NCI-H526 treated with DMSO at 0.1 percent for 48 hours (cell line): ENCODE measurements at regions not wholly inside any gene's neighbourhood (a gene's known extent, or its start where the extent isn't known, plus 50 kb on each side); places are given as distances from the start of the nearest gene placed in this dataset.

ENCODE experiments used
- DNase-seq: peaks from one replicate; lab custom pipeline; 2025; lab: John Stamatoyannopoulos, UW

DNA sequence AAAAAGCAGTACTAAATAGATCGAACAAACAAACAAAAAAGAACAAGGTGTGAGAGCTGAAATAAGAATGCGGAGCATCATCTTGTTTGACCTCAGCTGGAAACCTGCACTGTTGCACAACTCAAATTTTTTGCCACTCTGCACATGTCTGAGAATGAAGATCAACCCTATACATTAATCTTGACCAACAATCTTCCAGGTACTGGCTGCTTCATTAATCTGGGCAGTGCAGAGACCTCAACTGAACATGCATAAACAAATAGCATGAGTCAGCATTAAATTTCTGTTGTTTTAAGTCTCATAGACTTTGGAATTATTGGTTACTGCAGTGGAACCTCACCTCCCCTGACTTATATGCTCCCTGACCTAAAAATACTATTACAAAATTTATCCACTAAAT is 114.6 kb upstream of the FTMT start:
- no peak for DNase-seq

DNA sequence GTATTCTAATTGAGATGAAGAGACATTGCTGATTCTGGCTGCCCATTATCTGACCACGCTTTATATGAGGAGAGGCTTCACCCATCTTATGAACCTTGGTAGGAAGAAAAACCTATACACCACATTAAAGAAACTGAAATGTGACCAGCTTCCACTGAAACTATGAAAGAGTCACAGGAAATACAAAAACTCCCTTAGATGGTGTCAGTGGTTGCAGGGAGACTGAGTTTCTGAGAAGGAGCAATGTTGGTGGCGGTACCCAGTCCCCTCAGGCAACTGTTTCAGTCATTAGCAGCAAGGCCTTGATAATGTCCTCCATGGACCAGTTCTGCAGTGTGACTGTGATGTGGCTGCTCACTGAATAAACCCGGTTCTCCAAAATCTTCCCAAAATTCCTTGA is 110.5 kb upstream of the FTMT start:
- DNase-seq: no peak

GRCh38 chr5:121744577-121744976 is 107.1 kb upstream of the FTMT start:
- no peak for DNase-seq

- DNase-seq: no peak
Measured at GRCh38 chr5:121745407-121745806, 106.3 kb upstream of the FTMT start.

DNA sequence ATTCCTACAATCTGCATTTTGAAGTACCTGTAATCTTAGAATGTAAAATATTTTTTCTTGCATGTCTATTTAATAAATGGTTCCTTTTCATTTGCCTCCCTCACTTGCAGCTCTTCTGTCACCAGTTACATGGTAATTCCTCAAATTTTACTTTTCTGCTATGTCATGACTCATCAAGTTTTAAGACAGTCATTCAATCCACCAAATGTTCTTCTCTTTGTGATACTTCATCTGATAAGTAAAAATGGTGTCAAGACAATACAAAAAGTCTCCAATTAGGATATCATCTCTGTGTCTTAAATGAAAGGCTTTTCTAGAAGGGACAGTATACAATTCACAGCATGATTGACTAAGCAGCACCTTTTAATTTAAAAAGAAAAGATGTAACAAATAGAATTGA is 104.9 kb upstream of the FTMT start:
- DNase-seq: no peak

DNA sequence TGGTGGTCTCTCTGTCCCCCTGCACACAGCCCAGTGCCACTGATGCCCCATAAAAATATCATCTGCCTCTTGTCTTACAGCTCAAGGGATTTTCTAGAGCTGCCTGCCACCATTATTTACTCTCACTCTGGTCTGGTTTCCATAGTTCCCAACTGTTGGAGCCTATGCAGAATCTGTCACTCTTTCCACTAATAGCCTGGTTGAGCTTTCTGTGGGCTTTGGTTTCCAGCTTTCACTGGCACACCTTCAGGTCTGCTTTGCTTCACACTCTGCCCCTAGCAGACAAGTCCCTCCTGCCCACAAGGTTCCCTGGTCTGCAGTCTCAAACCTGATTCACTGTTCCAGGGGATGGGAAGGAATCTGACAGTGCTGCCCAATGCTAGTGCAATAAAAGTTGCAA is 103.0 kb upstream of the FTMT start:
- DNase-seq: no peak

- DNase-seq: no peak
Measured at GRCh38 chr5:121752149-121752548, 99.5 kb upstream of the FTMT start.

DNA sequence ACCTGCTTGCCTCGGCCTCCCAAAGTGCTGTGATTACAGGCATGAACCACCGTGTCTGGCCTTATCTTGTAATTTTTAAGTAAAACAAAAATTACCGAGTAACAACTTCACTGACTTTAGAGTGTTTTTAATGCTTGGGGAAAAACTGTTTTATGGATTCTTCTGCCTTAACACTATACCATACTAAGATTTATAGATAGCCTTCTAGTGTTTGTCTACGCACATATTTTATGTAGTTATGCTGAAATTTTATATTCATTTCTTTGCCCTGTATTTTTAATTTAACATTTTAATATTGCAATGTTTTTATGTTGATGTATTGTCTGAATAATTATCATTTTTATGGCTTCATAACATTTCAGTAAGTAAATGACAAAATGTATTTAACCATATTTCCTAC is 96.4 kb upstream of the FTMT start:
- DNase-seq: no peak

DNA sequence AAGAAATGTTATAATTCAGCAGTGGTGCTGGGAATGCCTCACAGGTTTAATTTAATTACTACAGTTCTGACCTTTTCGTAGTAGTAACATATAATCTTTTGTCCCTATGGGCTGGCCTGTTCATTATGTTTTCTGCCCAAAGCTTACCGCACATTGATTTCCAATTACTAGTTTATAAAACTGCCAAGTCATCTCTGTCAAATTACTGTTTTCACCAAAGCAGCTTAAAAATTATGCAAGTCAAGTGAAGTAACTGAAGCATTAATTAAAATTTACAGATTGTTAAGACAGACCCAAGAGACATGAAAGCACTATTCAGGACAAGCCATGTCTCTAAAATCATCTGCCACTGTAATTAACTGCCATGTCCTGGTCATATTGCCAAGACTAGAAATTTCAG is 93.9 kb upstream of the FTMT start:
- DNase-seq: no peak

DNA sequence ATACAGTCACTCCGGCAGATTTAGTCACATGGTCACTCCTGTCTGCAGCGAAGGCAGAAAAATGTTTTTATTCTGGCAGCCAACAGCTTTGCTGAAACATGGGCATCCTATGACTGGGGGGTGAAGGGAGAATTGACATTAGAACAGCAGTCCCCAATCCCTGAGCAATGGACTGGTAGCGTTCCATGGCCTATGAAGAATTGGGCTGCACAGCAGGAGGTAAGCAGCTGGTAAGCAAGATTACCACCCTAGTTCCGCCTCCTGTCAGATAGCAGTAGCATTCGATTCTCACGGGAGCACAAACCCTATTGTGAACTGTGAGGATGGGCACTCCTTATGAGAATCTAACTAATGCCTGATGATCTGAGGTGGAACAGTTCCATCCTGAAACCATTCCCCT is 93.1 kb upstream of the FTMT start:
- DNase-seq: no peak

DNA sequence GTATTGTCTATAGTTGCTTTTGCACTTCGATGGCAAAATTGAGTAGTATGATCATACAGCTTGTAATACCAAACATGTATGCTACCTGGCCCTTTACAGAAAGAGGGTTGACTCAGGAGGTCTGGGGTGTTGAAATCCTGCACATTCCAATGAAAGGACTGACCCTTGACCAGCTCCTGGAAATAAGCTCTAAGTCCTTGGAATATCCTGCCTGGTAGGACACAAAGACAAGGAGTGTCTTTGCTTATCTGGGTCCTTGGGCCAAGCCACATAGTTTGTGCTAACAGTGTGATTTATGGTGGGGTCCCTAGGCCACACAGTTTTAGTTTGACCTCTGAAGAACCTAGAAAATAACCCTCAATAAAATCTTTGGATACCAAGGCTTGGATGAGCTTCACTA is 89.3 kb upstream of the FTMT start:
- no peak for DNase-seq

DNA sequence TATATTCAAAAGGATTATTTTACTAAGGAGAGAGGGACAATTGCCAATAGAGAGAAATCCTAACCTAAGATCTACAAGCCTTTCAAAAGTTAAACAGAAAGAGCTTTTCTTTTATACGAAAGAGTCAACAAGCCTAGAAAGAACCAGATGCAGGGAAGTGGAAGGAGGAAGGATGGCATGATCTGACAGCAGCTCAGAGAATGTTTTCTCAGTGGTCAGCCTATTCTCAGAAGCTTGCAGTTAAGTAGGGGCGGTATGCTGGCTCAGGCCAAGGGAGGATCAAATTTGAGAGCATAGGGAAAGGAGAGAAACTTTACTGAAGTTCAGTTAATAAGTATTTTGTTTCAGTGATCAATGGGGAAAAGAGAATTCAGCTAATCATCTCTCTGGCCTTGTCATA is 88.0 kb upstream of the FTMT start:
- DNase-seq: no peak

DNA sequence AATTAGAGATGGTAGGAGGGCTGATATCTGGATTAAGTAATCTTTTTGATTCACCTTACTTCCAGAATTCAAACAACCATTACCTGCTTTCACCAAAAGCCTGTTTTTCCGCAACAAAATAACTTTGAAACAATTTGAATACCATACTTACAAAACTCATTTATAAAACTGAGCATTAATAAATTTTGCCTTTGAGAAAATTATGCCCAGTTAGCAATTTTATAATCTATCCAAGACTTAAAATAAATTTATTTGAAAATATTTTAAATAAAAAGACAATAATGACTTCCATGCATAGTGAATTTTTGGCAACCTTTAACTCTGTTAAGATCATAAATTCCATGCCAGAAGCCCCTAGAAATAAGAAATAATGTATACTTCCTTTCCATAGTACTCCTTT is 71.3 kb upstream of the FTMT start:
- no peak for DNase-seq

- no peak for DNase-seq
Measured at GRCh38 chr5:121783700-121784099, 68.0 kb upstream of the FTMT start.

DNA sequence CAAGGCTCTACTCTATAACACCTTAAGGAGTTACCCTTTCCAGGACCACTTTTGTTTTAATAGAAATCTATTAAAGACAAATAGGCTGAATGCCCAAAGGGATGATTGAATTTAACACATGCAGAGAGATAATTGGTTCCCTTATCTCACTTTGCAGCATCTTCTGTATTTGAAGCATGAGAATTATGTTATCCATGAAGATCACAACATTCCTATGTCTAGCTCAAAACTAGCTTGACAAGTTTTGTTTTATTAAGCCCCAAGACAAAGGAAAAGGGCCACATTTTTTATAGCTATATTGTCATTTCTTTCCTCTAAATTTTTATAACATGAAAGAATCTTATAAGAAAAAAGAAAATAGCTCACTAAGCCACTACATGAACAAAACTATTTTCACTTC is 57.9 kb upstream of the FTMT start:
- no peak for DNase-seq

DNA sequence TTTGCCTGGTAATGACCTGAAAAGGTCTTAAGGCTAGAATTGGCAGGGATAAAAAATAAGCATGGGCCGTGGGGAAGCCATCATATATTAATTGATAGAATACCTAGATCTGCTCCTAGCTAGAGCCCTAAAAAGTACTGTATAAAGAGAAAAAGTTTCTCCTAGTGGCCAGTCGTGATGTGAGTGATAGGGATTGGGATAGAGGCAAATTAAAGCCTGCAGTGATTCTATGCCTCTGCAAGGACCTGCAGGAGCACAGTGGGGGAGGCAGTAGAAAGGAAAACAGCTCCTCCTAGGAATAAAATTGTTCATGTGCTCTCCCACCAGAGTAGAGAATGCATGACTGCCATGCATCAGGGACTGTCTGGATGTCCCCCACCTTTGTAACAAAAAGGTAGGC is 56.2 kb upstream of the FTMT start:
- DNase-seq: no peak

GRCh38 chr5:121797681-121798518 is 53.8 kb upstream of the FTMT start:
- DNase-seq: no peak
